COLO668 (cell line): ENCODE measurements at regions not wholly inside any gene's neighbourhood (a gene's known extent, or its start where the extent isn't known, plus 50 kb on each side); places are given as distances from the start of the nearest gene placed in this dataset.

Experiments
- DNase-seq: peaks from one replicate; lab custom pipeline; 2025; ENCODE audit not compliant: unreplicated experiment; lab: John Stamatoyannopoulos, UW

- no peak for DNase-seq
These were observed 63.5 kb upstream of the FOXN2 start for GRCh38 chr2:48250943-48251342.

GRCh38 chr2:48251437-48252148 is 62.9 kb upstream of the FOXN2 start:
- DNase-seq: no peak

GRCh38 chr2:48253301-48253700 is 61.2 kb upstream of the FOXN2 start:
- DNase-seq: no peak

- DNase-seq: no peak
These were observed 59.6 kb upstream of the FOXN2 start for GRCh38 chr2:48254839-48255238.

- no peak for DNase-seq
These were observed 57.0 kb upstream of the FOXN2 start for GRCh38 chr2:48257456-48257855.

- DNase-seq: no peak
These were observed 55.9 kb upstream of the FOXN2 start for GRCh38 chr2:48258481-48259149.

- DNase-seq: no peak
These were observed 54.7 kb upstream of the FOXN2 start for GRCh38 chr2:48259811-48260210.

- no peak for DNase-seq
These were observed 49.9 kb upstream of the FOXN2 start for GRCh38 chr2:48264627-48265026.
